SKM-1 (cell line): ENCODE measurements at regions not wholly inside any gene's neighbourhood (a gene's known extent, or its start where the extent isn't known, plus 50 kb on each side); places are given as distances from the start of the nearest gene placed in this dataset.

Experiments used
- DNase-seq: peaks from one replicate; lab custom pipeline; 2025; ENCODE audit not compliant: unreplicated experiment; lab: John Stamatoyannopoulos, UW

- no peak for DNase-seq
These were observed 1226.3 kb upstream of the NCAM2 start for GRCh38 chr21:19771881-19772280.

DNA sequence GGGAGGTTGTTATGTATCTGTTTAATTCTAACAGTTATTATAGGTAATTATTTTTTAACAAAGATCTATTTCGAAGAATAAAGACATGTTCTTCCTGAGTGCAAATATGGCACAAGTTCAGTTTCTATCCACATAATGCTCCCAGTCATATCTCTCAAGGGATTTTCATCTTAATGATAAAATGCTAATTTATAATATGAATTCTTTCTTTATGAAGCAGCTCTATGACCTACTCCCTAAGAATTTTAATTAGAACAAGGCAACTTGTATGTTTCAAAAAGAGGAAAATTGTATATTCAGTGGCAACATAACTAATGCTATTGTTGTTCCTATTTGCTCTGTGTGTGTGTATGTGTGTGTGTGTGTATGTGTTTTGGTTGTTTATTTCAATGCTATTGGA lies 1222.1 kb upstream of the NCAM2 start:
- DNase-seq: no peak

- no peak for DNase-seq
These were observed 1216.1 kb upstream of the NCAM2 start for GRCh38 chr21:19781881-19782652.

GRCh38 chr21:19785941-19786340 lies 1212.3 kb upstream of the NCAM2 start:
- no peak for DNase-seq

GRCh38 chr21:19792004-19792403 lies 1206.2 kb upstream of the NCAM2 start:
- DNase-seq: no peak

GRCh38 chr21:19807201-19807600 lies 1191.0 kb upstream of the NCAM2 start:
- no peak for DNase-seq

GRCh38 chr21:19810779-19811178 lies 1187.4 kb upstream of the NCAM2 start:
- no peak for DNase-seq

DNA sequence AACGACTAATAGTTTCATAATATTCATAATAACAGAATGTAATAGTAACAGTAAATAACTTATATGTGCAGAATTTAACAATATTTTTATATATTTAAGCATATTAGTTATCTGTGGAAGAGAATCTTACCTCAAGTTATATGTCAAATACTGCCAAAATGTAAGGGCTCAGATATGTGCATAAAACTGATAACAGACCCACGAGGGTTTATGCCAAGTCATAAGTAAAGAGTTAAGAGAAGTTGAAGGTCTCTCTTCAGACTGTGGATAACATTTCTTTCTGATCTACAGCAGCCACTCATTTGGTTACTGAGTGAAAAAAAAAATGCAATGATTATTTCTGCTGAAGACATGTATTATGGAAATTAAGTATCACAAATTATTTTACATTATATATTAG lies 1167.8 kb upstream of the NCAM2 start:
- DNase-seq: no peak

GRCh38 chr21:19832551-19832950 lies 1165.7 kb upstream of the NCAM2 start:
- no peak for DNase-seq

DNA sequence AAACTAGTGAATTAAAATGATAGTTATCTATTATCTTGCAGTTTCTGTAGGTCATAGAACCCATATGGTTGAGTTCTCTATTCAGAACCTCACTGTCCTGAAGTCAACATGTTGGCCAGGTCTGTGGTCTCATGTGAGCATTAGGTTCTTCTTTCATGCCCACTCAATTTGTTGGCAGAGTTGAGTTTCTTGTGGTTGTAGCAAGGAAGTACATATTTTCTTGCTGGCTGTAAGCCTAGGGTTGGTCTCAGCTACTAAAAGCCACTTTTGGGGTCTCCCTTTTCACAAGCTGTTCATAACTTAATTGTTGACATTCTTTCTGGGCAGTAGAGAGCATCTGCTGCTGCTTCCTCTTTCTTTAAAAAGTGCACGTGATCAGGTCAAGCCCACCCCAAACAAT lies 1165.1 kb upstream of the NCAM2 start:
- no peak for DNase-seq

DNA sequence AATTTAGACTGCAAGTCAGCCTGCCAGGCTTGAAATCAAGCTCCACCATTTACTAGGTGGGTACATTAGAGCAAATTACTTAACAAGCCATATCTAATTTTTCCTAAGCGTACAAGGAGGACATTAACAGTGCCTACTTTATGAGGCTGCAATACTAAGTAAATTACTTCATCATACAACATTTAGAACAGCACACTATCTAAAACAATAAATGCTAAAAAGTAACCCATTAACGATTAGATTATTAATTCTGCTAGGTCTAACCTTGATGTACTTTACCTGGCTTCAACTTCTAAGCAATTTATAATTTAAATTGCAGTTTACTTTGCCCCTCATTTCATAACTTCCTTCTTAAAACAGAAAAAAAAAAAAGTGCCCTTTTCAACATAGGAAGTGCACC lies 1155.6 kb upstream of the NCAM2 start:
- DNase-seq: no peak

DNA sequence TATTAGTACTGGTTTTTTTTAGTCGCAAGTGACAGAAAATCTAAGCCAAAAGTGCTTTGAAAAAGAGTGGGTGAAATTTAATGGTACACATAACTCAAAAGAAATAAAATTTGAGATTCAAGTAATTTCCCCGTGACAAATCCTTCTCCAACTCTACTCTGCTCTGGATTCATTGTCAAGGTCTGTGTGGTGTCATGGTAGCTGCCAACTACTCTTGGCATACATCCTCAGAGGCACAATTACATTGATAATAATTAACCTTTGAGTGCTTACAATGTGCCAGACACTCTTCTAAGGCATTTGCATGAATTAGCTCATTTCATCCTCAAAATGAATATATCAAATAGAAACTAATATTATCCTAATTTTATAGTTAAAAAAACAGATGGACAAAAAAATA lies 1153.9 kb upstream of the NCAM2 start:
- no peak for DNase-seq

GRCh38 chr21:19850157-19850556 lies 1148.1 kb upstream of the NCAM2 start:
- no peak for DNase-seq

- no peak for DNase-seq
These were observed 1145.1 kb upstream of the NCAM2 start for GRCh38 chr21:19853061-19853460.

- DNase-seq: no peak
These were observed 1144.3 kb upstream of the NCAM2 start for GRCh38 chr21:19853709-19854575.

DNA sequence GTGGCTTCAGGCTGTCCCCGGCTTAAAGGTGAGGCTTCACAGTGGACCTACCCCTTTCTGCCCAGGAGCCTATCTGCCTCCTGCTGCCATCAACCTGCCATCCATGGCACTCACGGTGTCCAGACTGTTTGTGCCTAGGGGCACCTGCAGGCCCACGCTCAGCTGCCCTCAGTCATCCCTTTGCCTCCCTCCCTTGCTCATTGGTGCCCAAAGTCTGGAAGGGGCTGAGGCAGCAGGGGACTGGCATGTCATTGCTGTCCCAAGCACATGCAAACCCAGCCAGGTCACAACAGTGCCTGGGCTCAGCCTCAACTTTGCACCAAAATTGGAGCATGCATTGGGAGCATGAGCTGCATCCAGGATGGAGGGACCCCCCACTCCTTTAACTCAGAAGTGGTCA lies 1142.7 kb upstream of the NCAM2 start:
- no peak for DNase-seq

DNA sequence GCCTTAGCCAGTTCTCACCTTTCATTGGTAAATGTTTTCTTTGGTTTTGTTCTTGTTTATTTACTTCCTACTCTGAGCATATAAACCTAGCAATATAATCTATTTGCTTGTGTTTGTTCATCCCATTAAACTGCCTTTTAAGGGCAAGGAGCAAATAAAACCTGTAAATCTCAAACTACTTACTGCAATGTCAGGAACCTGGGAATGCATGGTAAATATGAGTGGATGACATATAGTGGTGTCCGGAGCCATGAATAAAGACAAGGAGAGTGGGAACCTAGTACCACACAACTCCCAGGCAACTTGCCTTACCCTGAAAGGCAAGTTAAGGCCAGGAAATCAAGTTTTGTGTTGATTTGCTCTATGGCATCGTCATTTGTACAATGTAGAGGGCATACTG lies 1133.7 kb upstream of the NCAM2 start:
- no peak for DNase-seq

- DNase-seq: no peak
These were observed 1127.5 kb upstream of the NCAM2 start for GRCh38 chr21:19870682-19871081.

- DNase-seq: no peak
These were observed 1123.7 kb upstream of the NCAM2 start for GRCh38 chr21:19874521-19874920.

DNA sequence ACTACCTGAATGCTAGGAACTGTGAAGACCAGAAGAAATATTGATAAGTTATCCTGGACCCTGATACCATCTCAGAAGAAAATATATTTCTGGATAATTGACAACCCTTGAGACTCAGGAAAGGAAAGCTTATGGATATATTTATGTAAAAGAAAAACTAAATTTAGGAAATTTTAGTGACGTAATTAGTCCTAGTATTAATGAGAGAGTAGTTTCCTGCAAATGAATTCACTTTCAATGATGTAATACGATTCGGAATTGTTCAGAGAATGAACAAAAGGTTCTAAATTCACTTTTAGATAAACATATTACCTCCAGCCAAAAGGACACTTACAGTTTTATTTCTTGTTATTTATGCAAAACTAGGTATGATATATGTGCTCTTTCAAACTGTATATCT lies 1120.1 kb upstream of the NCAM2 start:
- no peak for DNase-seq

DNA sequence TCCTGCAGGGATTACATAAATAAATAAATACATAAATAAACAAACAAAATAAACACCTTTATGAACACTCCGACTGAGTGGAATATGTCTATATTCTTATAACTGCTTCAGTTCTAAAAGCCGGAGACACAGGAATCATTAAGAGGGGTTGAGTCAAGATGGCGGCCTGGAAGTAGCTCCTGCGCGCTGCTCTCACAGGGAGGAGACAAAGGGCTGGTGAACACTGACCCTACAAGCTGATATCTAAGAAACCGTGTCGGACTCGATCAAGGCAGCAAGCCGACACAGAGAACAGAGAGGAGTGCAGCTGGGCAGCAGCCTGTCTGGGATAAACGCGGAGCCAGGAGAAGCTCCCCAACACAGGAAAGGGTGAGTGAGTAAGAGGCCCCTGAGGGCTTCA lies 1098.6 kb upstream of the NCAM2 start:
- no peak for DNase-seq

DNA sequence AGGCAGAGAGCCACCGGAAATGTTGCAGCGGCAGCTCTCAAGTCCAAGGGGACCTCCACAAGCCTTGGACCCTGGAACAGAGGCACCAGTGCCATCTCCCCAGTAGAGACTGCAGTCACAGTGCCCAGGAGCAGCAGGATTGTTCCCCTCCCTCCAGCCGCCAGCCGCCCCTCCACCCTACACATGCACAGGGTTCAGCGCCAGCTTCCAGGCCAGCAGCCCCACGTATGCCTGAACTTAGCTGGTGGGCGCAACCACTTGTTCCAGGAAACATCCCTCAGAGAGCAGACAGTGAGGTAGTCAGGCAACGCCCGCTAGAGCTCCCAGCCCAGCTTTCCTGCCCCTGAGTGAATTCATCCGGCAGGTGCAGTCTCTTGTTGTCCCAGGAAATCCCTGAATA lies 1098.1 kb upstream of the NCAM2 start:
- no peak for DNase-seq
